IPS DF 6.9 (cell line): ENCODE measurements at regions not wholly inside any gene's neighbourhood (a gene's known extent, or its start where the extent isn't known, plus 50 kb on each side); places are given as distances from the start of the nearest gene placed in this dataset.
A peak's percentile ranks its signal among the peaks of the same experiment; 100 is the strongest.
"Not testable (repeated sequence)": the region's sequence is repeated elsewhere in the genome, so short reads cannot be mapped to it uniquely, and the experiment has no call there.

ENCODE experiments used
- DNase-seq: peaks from one replicate; pipeline ENCODE4 v3.0.0-alpha.2; 2013; ENCODE audit warnings: low read depth, low spot score
- H3K27ac ChIP-seq: one replicate; pipeline ENCODE4 v1.5.1; 2013; ENCODE audit warnings: low read length, control low read depth
- H3K27me3 ChIP-seq: 2 replicates; pipeline ENCODE4 v1.6.1; 2013; ENCODE audit warnings: mild to moderate bottlenecking, low read length; ENCODE audit not compliant: control insufficient read depth, insufficient read depth
- H3K36me3 ChIP-seq: 2 replicates; pipeline ENCODE4 v1.6.1; 2013; ENCODE audit warnings: low read length; ENCODE audit not compliant: control insufficient read depth, insufficient read depth
- H3K4me1 ChIP-seq: 2 replicates; pipeline ENCODE4 v1.6.1; 2013; ENCODE audit warnings: low read length; ENCODE audit not compliant: control insufficient read depth, insufficient read depth
- H3K4me3 ChIP-seq: 2 replicates; pipeline ENCODE4 v1.5.1; 2013; ENCODE audit warnings: mild to moderate bottlenecking, low read length
- H3K9me3 ChIP-seq: 2 replicates; pipeline ENCODE4 v1.6.1; 2013; ENCODE audit warnings: low read length, inconsistent platforms; ENCODE audit not compliant: control insufficient read depth, insufficient read depth
- whole genome bisulfite sequencing: extraction: QIAGEN DNeasy Blood & Tissue Kit; methylation state at CpG from one replicate; pipeline ENCODE4 v1.1.7; 2013; ENCODE audit warnings: mixed read lengths, missing lambda C conversion rate; ENCODE audit not compliant: insufficient read length, insufficient coverage; 5-methylcytosine and 5-hydroxymethylcytosine counted together

GRCh38 chr13:76594435-76594834 lies 291.8 kb downstream of the KCTD12 start:
- Histone ChIP-seq H3K27me3 (no peaks in the 10 kb centered on the region), H3K4me3 (no peak overlapping the region), H3K36me3 (no peaks in the 10 kb centered on the region), H3K4me1 (no peaks in the 10 kb centered on the region), H3K27ac (no peak overlapping the region), H3K9me3 (no peaks in the 10 kb centered on the region)
- WGBS, result no CpG with 5 or more reads among the region's 1 CpG
- no peak for DNase-seq

GRCh38 chr13:76586842-76587241 lies 299.4 kb downstream of the KCTD12 start:
- Histone ChIP-seq H3K4me3 (no peak overlapping the region), H3K27me3 (no peaks in the 10 kb centered on the region), H3K36me3 (no peaks in the 10 kb centered on the region), H3K9me3 (no peaks in the 10 kb centered on the region), H3K27ac (no peak overlapping the region), H3K4me1 (no peaks in the 10 kb centered on the region)
- WGBS, result no CpG with 5 or more reads among the region's 4 CpGs
- no peak for DNase-seq

GRCh38 chr13:76579701-76580100 lies 306.5 kb downstream of the KCTD12 start:
- Histone ChIP-seq H3K36me3 (no peaks in the 10 kb centered on the region), H3K27ac (no peak overlapping the region), H3K27me3 (no peaks in the 10 kb centered on the region), H3K4me3 (no peak overlapping the region), H3K4me1 (no peaks in the 10 kb centered on the region), H3K9me3 (no peaks in the 10 kb centered on the region)
- DNase-seq, result no peak
- no CpG with 5 or more reads among the region's 4 CpGs for WGBS

GRCh38 chr13:76575634-76576033 lies 310.6 kb downstream of the KCTD12 start:
- not testable (repeated sequence) for H3K4me1 ChIP-seq, H3K4me3 ChIP-seq, H3K27ac ChIP-seq, H3K36me3 ChIP-seq, H3K27me3 ChIP-seq, DNase-seq, H3K9me3 ChIP-seq
- WGBS, result no CpG with 5 or more reads among the region's 5 CpGs

- H3K27me3 ChIP-seq, result no peaks in the 10 kb centered on the region
- DNase-seq, result peak; percentile 25
- H3K27ac ChIP-seq, result no peak overlapping the region
- H3K9me3 ChIP-seq, result no peaks in the 10 kb centered on the region
- H3K4me3 ChIP-seq, result no peak overlapping the region
- H3K4me1 ChIP-seq, result no peaks in the 10 kb centered on the region; the same call in 1 of the 2 replicates
- WGBS, result no CpG with 5 or more reads among the region's 1 CpG
- no peaks in the 10 kb centered on the region for H3K36me3 ChIP-seq
Measured at GRCh38 chr13:76570510-76570971, 315.7 kb downstream of the KCTD12 start.

GRCh38 chr13:76556627-76557026 lies 329.6 kb downstream of the KCTD12 start:
- no CpG with 5 or more reads among the region's 1 CpG for WGBS
- Histone ChIP-seq H3K9me3 (no peaks in the 10 kb centered on the region), H3K36me3 (no peaks in the 10 kb centered on the region), H3K4me3 (no peak overlapping the region), H3K27ac (no peak overlapping the region), H3K27me3 (no peaks in the 10 kb centered on the region), H3K4me1 (no peaks in the 10 kb centered on the region)
- DNase-seq, result no peak

GRCh38 chr13:76552807-76553206 lies 333.4 kb downstream of the KCTD12 start:
- no peak for DNase-seq
- Histone ChIP-seq H3K27me3 (no peaks in the 10 kb centered on the region), H3K27ac (no peak overlapping the region), H3K36me3 (no peaks in the 10 kb centered on the region), H3K4me3 (no peak overlapping the region), H3K9me3 (no peaks in the 10 kb centered on the region), H3K4me1 (no peaks in the 10 kb centered on the region)
- no CpG with 5 or more reads among the region's 1 CpG for WGBS

- Histone ChIP-seq H3K27ac (no peak overlapping the region), H3K4me3 (no peak overlapping the region), H3K9me3 (no peaks in the 10 kb centered on the region), H3K27me3 (no peaks in the 10 kb centered on the region), H3K4me1 (no peaks in the 10 kb centered on the region), H3K36me3 (no peaks in the 10 kb centered on the region)
- DNase-seq, result no peak
- 100% methylated on average over 1 of the region's 5 CpGs for WGBS
Measured at GRCh38 chr13:76552041-76552772, 334.0 kb downstream of the KCTD12 start.

GRCh38 chr13:76542176-76542575 lies 344.0 kb downstream of the KCTD12 start:
- no peaks in the 10 kb centered on the region for H3K36me3 ChIP-seq
- no peak overlapping the region for H3K27ac ChIP-seq
- H3K4me3 ChIP-seq, result no peak overlapping the region
- no CpG with 5 or more reads among the region's 4 CpGs for WGBS
- no peaks in the 10 kb centered on the region for H3K9me3 ChIP-seq
- no peaks in the 10 kb centered on the region for H3K4me1 ChIP-seq
- no peaks in the 10 kb centered on the region for H3K27me3 ChIP-seq
- no peak for DNase-seq

- H3K27ac ChIP-seq, result no peak overlapping the region
- H3K27me3 ChIP-seq, result no peaks in the 10 kb centered on the region
- H3K9me3 ChIP-seq, result no peaks in the 10 kb centered on the region
- no CpG with 5 or more reads among the region's 3 CpGs for whole genome bisulfite sequencing
- no peaks in the 10 kb centered on the region for H3K36me3 ChIP-seq
- no peak overlapping the region for H3K4me3 ChIP-seq
- no peak for DNase-seq
- no peaks in the 10 kb centered on the region for H3K4me1 ChIP-seq
Measured at GRCh38 chr13:76538004-76538403, 348.2 kb downstream of the KCTD12 start.

- no peaks in the 10 kb centered on the region for H3K4me1 ChIP-seq
- H3K9me3 ChIP-seq, result no peaks in the 10 kb centered on the region
- no peak overlapping the region for H3K27ac ChIP-seq
- no peak overlapping the region for H3K4me3 ChIP-seq
- DNase-seq, result no peak
- H3K36me3 ChIP-seq, result no peaks in the 10 kb centered on the region
- no CpG with 5 or more reads among the region's 2 CpGs for whole genome bisulfite sequencing
- no peaks in the 10 kb centered on the region for H3K27me3 ChIP-seq
Measured at GRCh38 chr13:76533251-76533650, 353.0 kb downstream of the KCTD12 start.
